Spleen (tissue), 11 donors: ENCODE measurements at regions not wholly inside any gene's neighbourhood (a gene's known extent, or its start where the extent isn't known, plus 50 kb on each side); places are given as distances from the start of the nearest gene placed in this dataset.

Source experiments
- DNase-seq: peaks from one replicate; pipeline ENCODE4 v3.0.0-alpha.2; 2020
- H3K27ac ChIP-seq, 8 donors: fragments of 200-600 bp; sonication (generic) in 7 of 8; 1 replicate in 4 of 8; 2 replicates in 4 of 8; pipeline versions ENCODE4 v1.5.0 to v1.8.0; 2016 to 2021; ENCODE audit warnings: inconsistent platforms in 4 of 8, mild to moderate bottlenecking in 4 of 8, moderate library complexity in 1 of 8
- H3K27me3 ChIP-seq, 7 donors: fragments of 200-600 bp; sonication (generic) in 6 of 7; replicated peaks in 1 of 7; 1 replicate in 4 of 7; 2 replicates in 3 of 7; pipeline versions ENCODE4 v1.5.0 to v1.8.0; 2016 to 2021; ENCODE audit warnings: inconsistent platforms in 3 of 7, mild to moderate bottlenecking in 1 of 7
- H3K36me3 ChIP-seq, 6 donors: fragments of 200-600 bp; sonication (generic) in 5 of 6; 1 replicate in 4 of 6; 2 replicates in 2 of 6; pipeline versions ENCODE4 v1.5.0 to v1.8.0; 2016 to 2021; ENCODE audit warnings: inconsistent platforms in 2 of 6
- H3K4me1 ChIP-seq, 6 donors: fragments of 200-600 bp; sonication (generic) in 5 of 6; 1 replicate in 3 of 6; 2 replicates in 3 of 6; pipeline versions ENCODE4 v1.5.0 to v1.8.0; 2016 to 2021; ENCODE audit warnings: inconsistent platforms in 3 of 6
- H3K4me3 ChIP-seq, 8 donors: fragments of 200-600 bp; sonication (generic) in 7 of 8; 1 replicate in 4 of 8; 2 replicates in 4 of 8; pipeline versions ENCODE4 v1.5.0 to v1.8.0; 2016 to 2021; ENCODE audit warnings: inconsistent platforms in 4 of 8, mild to moderate bottlenecking in 4 of 8, moderate library complexity in 2 of 8
- H3K9me3 ChIP-seq, 8 donors: fragments of 200-600 bp; sonication (generic) in 7 of 8; 1 replicate in 4 of 8; 2 replicates in 4 of 8; pipeline versions ENCODE4 v1.5.0 to v1.8.0; 2016 to 2021; ENCODE audit warnings: inconsistent platforms in 4 of 8
- CTCF ChIP-seq, 11 experiments: fragments of 200-600 bp in 7 of 11; fragments of 450-650 bp in 4 of 11; sonication (generic) in 4 of 11; IDR thresholded peaks in 8 of 11; conservative IDR thresholded peaks in 3 of 11; 1 replicate in 7 of 11; 2 replicates in 4 of 11; pipeline versions ENCODE4 v1.4.0 to v1.8.0; 2016 to 2021; ENCODE audit warnings: antibody characterized with exemption in 11 of 11, inconsistent platforms in 4 of 11, mild to moderate bottlenecking in 1 of 11
- POLR2A ChIP-seq, 3 donors: fragments of 450-650 bp; IDR thresholded peaks; one replicate each; pipeline ENCODE4 v1.5.1; 2017; ENCODE audit warnings: antibody characterized with exemption in 3 of 3, mild to moderate bottlenecking in 1 of 3
- POLR2AphosphoS5 ChIP-seq, 3 donors: sonication (generic); formaldehyde crosslinking; IDR thresholded peaks; one replicate each; pipeline ENCODE4 v1.5.1; 2017; ENCODE audit warnings: antibody characterized with exemption in 3 of 3
- WGBS, 5 donors: extraction: QIAGEN DNeasy Blood & Tissue Kit in 3 of 5; methylation state at CpG; one replicate each; pipeline versions ENCODE4 v1.1.5 to v1.1.7; 2013 to 2018; 5-methylcytosine and 5-hydroxymethylcytosine counted together
- intact Hi-C: fragments of 100-400 bp; cut with DNase I; formaldehyde crosslinking; loops from one replicate; pipeline ENCODE4 v1.15.0; 2023; ENCODE audit warnings: low total_unique reads
- donor health status: healthy with polysubstance abuse.
- donor health status: DM: no; HTN: no; CAD: no; lungs with moderate emphysema.
- donor health status: DM: no; HTN: no; CAD: no.
- donor health status: Bipolar disorder and iron deficiency.
- donor health status: healthy.
- donor health status: DM: no; HTN: no; CAD: no.
- donor health status: DM: yes; HTN: yes; CAD: no.

- no peak for DNase-seq
- no peaks in the 10 kb centered on the region for H3K36me3 ChIP-seq
- no peaks in the 10 kb centered on the region for H3K4me1 ChIP-seq
- H3K4me3 ChIP-seq: no peak overlapping the region
- intact Hi-C loops: no loop called here
- H3K27me3 ChIP-seq: no peaks in the 10 kb centered on the region
- TF ChIP-seq CTCF (IDR thresholded peaks at IDR 0.05 in 8 of 11, conservative IDR thresholded peaks at IDR 0.05 in 3 of 11): no peak
- no peak overlapping the region for H3K27ac ChIP-seq
- 82 to 85% (median 84%) methylated on average over 2 of the region's 2 CpGs for WGBS, 5 donors
- peaks cover 0 to 11% (median 0%) of the 10 kb centered on the region in 8 donors for H3K9me3 ChIP-seq
Observed at GRCh38 chr10:56912043-56912442, 551.0 kb upstream of the ZWINT start.

GRCh38 chr10:56905051-56905450, 544.0 kb upstream of the ZWINT start:
- no peaks in the 10 kb centered on the region for H3K36me3 ChIP-seq
- H3K27me3 ChIP-seq: no peaks in the 10 kb centered on the region
- H3K27ac ChIP-seq: no peak overlapping the region
- TF ChIP-seq CTCF (IDR thresholded peaks at IDR 0.05 in 8 of 11, conservative IDR thresholded peaks at IDR 0.05 in 3 of 11) (no peak), POLR2A (IDR thresholded peaks at IDR 0.05) (no peak), POLR2AphosphoS5 (IDR thresholded peaks at IDR 0.05) (no peak)
- no peak overlapping the region for H3K4me3 ChIP-seq
- no peak for DNase-seq
- H3K4me1 ChIP-seq: no peaks in the 10 kb centered on the region
- H3K9me3 ChIP-seq: no peaks in the 10 kb centered on the region
- intact Hi-C loops: no loop called here

GRCh38 chr10:56902554-56902953, 541.5 kb upstream of the ZWINT start:
- no peaks in the 10 kb centered on the region for H3K27me3 ChIP-seq
- no peaks in the 10 kb centered on the region for H3K9me3 ChIP-seq
- DNase-seq: no peak
- TF ChIP-seq POLR2AphosphoS5 (IDR thresholded peaks at IDR 0.05) (no peak), POLR2A (IDR thresholded peaks at IDR 0.05) (no peak), CTCF (IDR thresholded peaks at IDR 0.05 in 8 of 11, conservative IDR thresholded peaks at IDR 0.05 in 3 of 11) (no peak)
- intact Hi-C loops: no loop called here
- H3K27ac ChIP-seq: no peak overlapping the region
- no peaks in the 10 kb centered on the region for H3K36me3 ChIP-seq
- H3K4me3 ChIP-seq: no peak overlapping the region
- 73 to 87% (median 83%) methylated on average over 3 of the region's 3 CpGs for WGBS, 5 donors
- no peaks in the 10 kb centered on the region for H3K4me1 ChIP-seq

GRCh38 chr10:56895306-56895705, 534.2 kb upstream of the ZWINT start:
- Histone ChIP-seq H3K4me3 (no peak overlapping the region), H3K36me3 (no peaks in the 10 kb centered on the region), H3K27me3 (no peaks in the 10 kb centered on the region), H3K27ac (no peak overlapping the region), H3K4me1 (no peaks in the 10 kb centered on the region), H3K9me3 (peaks cover 0 to 14% (median 2%) of the 10 kb centered on the region in 8 donors)
- no peak for DNase-seq
- WGBS, 5 donors: 53 to 64% (median 58%) methylated on average over 6 of the region's 6 CpGs
- TF ChIP-seq POLR2A (IDR thresholded peaks at IDR 0.05): no peak
- TF ChIP-seq POLR2AphosphoS5 (IDR thresholded peaks at IDR 0.05): no peak
- no peak for TF ChIP-seq CTCF (IDR thresholded peaks at IDR 0.05 in 8 of 11, conservative IDR thresholded peaks at IDR 0.05 in 3 of 11)
- intact Hi-C loops: no loop called here
